ENCODE measurements at regions not wholly inside any gene's neighbourhood (a gene's known extent, or its start where the extent isn't known, plus 50 kb on each side); places are given as distances from the start of the nearest gene placed in this dataset.

DNA sequence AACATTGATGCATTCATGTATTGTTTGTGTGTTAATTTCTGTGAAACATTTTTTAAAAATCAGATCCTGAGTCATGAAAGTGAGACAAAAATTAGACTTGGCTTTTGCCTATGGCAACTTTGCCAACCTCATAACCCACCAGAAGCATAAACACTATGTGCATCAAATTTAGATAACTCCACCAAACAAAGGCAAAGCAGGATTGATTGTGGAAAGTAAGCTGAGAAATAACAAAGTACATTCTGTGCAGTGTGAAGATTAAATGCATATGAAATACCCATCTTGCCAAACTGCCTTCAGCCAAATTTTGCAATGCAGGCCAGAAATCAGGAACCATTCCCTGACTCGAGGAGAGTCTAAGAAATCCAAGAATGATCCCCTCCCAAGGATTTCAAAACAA, 493.4 kb downstream of the AJAP1 start:
- no peak for DNase-seq (ENCODE audit: low read depth)
- no peak overlapping the region for H3K4me3 ChIP-seq (ENCODE audit: low read depth, low read length)
- TF ChIP-seq, protein P1, sequence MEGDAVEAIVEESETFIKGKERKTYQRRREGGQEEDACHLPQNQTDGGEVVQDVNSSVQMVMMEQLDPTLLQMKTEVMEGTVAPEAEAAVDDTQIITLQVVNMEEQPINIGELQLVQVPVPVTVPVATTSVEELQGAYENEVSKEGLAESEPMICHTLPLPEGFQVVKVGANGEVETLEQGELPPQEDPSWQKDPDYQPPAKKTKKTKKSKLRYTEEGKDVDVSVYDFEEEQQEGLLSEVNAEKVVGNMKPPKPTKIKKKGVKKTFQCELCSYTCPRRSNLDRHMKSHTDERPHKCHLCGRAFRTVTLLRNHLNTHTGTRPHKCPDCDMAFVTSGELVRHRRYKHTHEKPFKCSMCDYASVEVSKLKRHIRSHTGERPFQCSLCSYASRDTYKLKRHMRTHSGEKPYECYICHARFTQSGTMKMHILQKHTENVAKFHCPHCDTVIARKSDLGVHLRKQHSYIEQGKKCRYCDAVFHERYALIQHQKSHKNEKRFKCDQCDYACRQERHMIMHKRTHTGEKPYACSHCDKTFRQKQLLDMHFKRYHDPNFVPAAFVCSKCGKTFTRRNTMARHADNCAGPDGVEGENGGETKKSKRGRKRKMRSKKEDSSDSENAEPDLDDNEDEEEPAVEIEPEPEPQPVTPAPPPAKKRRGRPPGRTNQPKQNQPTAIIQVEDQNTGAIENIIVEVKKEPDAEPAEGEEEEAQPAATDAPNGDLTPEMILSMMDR (IDR thresholded peaks at IDR 0.05; ENCODE audit: control insufficient read depth, extremely low read depth, insufficient read depth) = no peak

DNA sequence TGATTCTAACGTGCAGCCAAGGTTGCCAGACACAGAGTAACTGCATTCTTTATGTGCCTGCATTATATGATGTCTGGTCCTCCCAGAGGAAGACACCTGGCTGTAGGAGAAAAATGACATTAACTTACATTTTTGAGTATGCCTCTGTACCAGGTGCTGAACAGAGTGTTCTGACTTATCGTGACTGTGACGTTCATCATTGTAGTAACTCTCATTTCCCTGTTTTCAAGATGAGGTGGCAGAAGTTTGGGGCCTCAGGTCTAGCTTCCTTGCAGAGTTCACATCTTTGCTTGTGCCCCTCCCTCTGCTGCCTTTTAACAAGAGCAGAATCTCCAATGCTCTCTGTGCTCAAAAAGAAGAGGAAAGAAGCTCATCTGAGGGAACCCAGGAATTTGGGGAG, 488.0 kb downstream of the AJAP1 start:
- TF ChIP-seq, protein P1 (IDR thresholded peaks at IDR 0.05; ENCODE audit: control insufficient read depth, extremely low read depth, insufficient read depth) = no peak
- DNase-seq (ENCODE audit: low read depth) = no peak
- H3K4me3 ChIP-seq (ENCODE audit: low read depth, low read length) = no peak overlapping the region

DNA sequence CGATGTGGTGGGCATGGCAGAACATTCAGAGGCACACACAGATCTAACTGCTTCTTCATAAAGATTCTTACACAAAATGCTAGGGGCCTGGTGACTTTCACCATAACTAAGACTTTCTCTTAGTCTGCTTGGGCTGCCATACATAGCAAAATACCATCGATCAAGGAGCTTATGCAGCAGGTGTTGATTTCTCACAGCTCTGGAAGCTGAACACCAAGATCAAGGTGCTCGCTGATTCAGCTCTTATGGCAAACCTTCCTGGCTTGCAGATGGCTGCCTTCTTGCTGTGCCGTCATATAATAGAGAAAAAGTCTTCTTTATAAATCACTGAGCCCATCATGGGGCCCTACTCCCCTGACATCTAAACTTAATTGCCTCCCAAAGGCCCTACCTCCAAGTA, 487.3 kb downstream of the AJAP1 start:
- no peak overlapping the region for H3K4me3 ChIP-seq (ENCODE audit: low read depth, low read length)
- TF ChIP-seq, protein P1 (IDR thresholded peaks at IDR 0.05; ENCODE audit: control insufficient read depth, extremely low read depth, insufficient read depth) = no peak
- no peak for DNase-seq (ENCODE audit: low read depth)

DNA sequence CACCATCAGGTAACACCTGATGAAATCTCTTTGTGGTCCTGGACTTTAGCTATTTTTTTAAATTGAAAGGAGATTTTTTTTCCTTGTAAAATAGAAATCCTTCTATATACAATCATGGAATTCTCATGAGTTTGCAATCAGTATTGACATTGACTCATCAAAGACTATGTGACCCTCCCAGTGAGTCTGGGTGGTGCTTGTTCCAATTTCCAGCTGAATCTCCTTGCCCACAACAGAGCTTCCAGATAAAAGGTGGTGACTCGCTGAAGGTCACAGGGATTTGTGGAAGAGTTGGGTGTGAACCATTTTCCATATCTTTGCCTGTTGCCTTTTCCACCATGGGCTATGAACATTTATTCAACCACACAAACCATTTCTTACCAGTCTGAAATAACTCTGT, 486.6 kb downstream of the AJAP1 start:
- H3K4me3 ChIP-seq (ENCODE audit: low read depth, low read length) = no peak overlapping the region
- TF ChIP-seq, protein P1 (IDR thresholded peaks at IDR 0.05; ENCODE audit: control insufficient read depth, extremely low read depth, insufficient read depth) = no peak
- DNase-seq (ENCODE audit: low read depth) = no peak

DNA sequence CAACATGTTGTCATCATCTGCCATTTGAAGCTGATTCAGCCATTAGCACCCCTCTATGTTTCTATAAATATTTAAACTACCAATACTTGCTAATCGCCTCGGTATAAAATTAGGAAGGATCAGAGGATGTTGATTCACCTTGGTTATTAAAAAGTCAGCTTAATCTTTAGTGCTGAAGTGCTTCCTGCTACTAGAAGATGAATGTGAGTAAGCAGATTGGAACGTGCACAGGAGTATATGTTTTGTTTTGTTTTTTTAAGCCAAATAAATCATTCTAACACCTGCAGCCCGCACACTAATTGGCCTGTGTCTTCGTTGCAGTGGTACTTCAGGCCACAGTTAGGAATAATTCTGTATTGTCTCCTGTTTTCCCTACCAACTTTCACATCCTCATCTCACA, 485.7 kb downstream of the AJAP1 start:
- no peak for DNase-seq (ENCODE audit: low read depth)
- H3K4me3 ChIP-seq (ENCODE audit: low read depth, low read length) = no peak overlapping the region
- TF ChIP-seq, protein P1 (IDR thresholded peaks at IDR 0.05; ENCODE audit: control insufficient read depth, extremely low read depth, insufficient read depth) = no peak

DNA sequence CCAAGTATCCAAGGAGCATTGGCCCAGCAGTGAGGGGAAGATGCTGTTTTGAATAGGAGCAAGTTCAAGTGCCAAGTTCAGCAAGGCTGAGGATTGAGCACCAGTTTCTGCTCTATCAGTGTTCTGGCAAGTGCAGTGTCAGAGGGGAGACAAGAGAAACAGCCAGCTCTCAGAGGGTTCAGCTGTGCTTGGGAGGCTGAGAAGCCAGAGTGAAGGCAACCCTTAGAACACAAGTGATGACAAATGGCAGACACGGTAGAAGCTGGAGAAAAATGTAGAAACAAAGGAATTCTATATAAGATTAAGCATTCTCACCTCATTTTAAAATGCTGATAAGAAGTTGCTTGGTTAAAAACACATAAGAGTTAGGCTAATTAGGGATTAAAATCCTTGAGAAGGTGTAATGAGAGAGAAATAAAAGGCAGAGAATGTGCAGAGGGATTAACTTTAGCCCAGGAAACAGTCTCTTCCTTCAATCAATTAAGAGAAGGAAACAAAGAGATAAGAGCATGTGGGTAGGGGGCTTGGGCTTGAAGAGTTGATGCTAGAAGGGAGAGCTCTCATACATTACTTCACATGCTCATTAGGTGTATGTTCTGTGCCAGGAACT, 475.4 kb downstream of the AJAP1 start:
- TF ChIP-seq, protein P1 (IDR thresholded peaks at IDR 0.05; ENCODE audit: control insufficient read depth, extremely low read depth, insufficient read depth) = no peak

DNA sequence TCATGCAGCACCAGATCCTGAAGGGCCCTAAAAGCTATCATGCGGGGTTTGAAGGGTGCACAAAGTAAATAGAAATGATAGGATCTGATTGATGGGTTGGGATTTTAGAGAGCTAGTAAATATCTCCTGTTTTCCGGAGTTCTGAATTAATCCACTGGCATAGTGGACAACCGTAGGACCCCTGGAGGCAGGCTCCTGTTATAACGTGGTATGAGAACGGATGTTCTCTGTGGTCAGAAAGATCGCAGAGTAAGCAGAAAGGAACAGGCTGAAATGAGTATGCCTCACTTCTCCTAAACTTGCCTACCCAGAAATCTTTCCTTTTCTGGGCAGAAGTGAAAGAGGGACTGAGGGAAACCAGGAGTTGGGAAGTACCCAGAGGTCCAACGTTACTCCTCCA, 470.8 kb downstream of the AJAP1 start:
- DNase-seq (ENCODE audit: low read depth) = no peak

More for the DNA sequence above, 475.4 kb downstream of the AJAP1 start:
- no peak for DNase-seq (ENCODE audit: low read depth)
- H3K4me3 ChIP-seq (ENCODE audit: low read depth, low read length) = no peak overlapping the region

More for the DNA sequence above, 470.8 kb downstream of the AJAP1 start:
- TF ChIP-seq, protein P1 (IDR thresholded peaks at IDR 0.05; ENCODE audit: control insufficient read depth, extremely low read depth, insufficient read depth) = no peak
- H3K4me3 ChIP-seq (ENCODE audit: low read depth, low read length) = no peak overlapping the region
